Fibroblast of mammary gland (primary cell): ENCODE measurements at regions not wholly inside any gene's neighbourhood (a gene's known extent, or its start where the extent isn't known, plus 50 kb on each side); places are given as distances from the start of the nearest gene placed in this dataset.

Experiments used
- DNase-seq: peaks from one replicate; pipeline ENCODE4 v3.0.0-alpha.2; 2010; ENCODE audit warnings: low read depth
- H3K4me3 ChIP-seq: 2 replicates; pipeline ENCODE4 v1.5.1; 2011; ENCODE audit warnings: low read depth, mild to moderate bottlenecking, low read length, moderate library complexity; ENCODE audit not compliant: control insufficient read depth
- CTCF ChIP-seq: conservative IDR thresholded peaks from 2 replicates; pipeline ENCODE4 v1.5.1; 2011; ENCODE audit warnings: low read depth, low read length, inconsistent platforms; ENCODE audit not compliant: control insufficient read depth, insufficient read depth

DNA sequence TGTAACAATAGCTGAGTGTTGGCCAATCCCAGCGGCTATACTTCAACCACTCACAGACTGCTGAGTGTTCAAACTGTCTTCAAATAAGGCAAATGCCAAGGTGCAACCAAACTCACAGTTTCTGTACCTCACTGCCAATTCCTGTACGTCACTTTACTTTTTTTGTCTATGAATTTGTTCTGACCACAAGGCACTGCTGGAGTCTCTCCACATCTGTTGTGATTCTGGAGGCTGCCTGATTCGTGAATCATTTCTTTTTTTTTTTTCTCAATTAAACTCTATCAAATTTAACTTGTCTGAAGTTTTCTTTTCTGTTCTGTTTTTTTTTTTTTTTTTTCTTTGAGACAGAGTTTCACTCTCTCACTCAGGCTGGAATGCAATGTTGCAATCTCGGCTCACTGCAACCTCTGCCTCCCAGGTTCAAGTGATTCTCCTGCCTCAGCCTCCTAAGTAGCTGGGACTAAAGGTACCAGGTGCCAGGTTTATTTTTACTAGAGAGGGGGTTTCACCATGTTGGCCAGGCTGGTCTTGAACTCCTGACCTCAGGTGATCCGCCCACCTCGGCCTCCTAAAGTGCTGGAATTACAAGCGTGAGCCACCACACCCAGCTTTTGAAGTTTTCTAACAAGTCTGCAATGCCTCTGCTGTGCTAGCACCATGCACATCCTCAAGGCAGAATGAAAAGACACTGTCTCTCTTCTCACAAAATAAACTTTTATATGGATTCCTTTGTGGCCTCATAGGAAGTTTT is 401.7 kb downstream of the IRS2 start:
- H3K4me3 ChIP-seq: no peak overlapping the region
- peak; percentile 98 for DNase-seq
- TF ChIP-seq CTCF: no peak

DNA sequence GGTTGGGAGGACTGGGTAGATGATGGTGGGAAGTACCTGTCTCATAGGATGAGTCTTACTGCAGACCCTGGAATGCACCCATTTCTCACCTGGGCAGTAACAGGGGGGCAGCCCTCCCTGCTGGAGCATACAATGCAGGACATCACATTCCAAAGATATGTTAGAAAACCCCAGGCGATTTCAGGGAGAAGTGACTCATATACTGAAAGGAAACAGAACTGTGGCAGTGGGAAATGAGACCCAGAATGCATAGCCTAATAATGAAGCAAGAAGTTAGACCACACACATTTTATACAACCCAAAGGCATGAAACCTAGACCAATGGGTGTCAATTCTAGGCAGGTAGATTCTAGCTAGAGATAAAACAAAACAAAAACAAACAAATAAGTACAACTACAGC is 402.7 kb downstream of the IRS2 start:
- TF ChIP-seq CTCF: no peak
- peak; percentile 76 for DNase-seq
- H3K4me3 ChIP-seq: no peak overlapping the region

DNA sequence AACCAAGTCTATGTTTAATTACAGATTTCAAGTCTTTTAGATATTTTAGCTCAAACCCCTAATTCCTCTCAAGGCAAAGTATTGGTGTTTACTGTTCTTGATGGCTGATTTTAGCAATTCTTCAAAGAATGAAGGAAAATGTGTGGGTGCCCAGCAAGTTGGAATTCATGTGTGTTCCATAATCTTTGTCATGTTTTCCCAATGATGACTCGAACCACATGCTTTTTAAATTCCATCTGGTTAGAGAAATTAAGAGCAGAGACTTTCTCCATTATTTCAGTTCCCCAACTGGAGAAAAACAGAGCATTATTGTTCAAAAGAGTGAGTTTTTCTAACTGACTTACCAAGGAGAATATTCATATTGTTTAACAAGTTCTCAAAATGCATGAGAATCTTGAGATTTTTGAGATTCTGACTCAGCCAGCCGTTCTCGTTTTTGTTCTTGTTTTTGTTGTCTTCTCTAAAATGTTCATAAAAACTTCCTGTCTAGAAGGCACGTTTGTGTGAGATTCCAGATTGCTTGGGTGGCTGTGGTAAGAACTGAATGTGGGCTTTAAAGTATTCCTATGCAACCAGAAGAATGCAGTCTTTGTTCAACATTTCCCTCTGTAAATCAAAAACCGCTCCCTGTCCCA is 404.7 kb downstream of the IRS2 start:
- no peak for TF ChIP-seq CTCF
- H3K4me3 ChIP-seq: no peak overlapping the region
- DNase-seq: peak; percentile 74

GRCh38 chr13:109380457-109380856 is 405.9 kb downstream of the IRS2 start:
- DNase-seq: no peak
- no peak overlapping the region for H3K4me3 ChIP-seq
- TF ChIP-seq CTCF: no peak

GRCh38 chr13:109379930-109380329 is 406.5 kb downstream of the IRS2 start:
- no peak for DNase-seq
- TF ChIP-seq CTCF: no peak
- H3K4me3 ChIP-seq: no peak overlapping the region

DNA sequence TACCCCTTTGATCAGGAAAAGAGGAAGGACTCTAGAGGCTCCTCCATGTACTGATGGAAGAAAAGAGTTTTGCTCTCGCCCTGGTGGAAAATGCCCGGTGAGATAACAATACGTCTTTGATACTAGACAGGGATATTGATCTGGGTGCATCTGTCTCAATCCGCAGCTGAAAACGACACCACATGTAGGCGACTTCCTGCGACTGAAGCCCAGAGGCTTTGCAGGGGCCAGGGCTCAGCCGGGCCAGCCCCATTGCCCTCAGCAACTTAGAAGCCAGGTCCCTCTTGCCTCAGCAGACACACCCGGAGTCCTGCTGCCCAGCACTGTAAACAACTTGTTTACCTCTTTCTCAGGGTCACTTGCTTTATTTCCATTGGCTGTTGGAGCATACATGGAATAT is 409.4 kb downstream of the IRS2 start:
- no peak overlapping the region for H3K4me3 ChIP-seq
- TF ChIP-seq CTCF: no peak
- DNase-seq: no peak
